ENCODE measurements at regions not wholly inside any gene's neighbourhood (a gene's known extent, or its start where the extent isn't known, plus 50 kb on each side); places are given as distances from the start of the nearest gene placed in this dataset.
A peak's percentile ranks its signal among the peaks of the same experiment; 100 is the strongest.
"Not testable (repeated sequence)": the region's sequence is repeated elsewhere in the genome, so short reads cannot be mapped to it uniquely, and the experiment has no call there.

DNA sequence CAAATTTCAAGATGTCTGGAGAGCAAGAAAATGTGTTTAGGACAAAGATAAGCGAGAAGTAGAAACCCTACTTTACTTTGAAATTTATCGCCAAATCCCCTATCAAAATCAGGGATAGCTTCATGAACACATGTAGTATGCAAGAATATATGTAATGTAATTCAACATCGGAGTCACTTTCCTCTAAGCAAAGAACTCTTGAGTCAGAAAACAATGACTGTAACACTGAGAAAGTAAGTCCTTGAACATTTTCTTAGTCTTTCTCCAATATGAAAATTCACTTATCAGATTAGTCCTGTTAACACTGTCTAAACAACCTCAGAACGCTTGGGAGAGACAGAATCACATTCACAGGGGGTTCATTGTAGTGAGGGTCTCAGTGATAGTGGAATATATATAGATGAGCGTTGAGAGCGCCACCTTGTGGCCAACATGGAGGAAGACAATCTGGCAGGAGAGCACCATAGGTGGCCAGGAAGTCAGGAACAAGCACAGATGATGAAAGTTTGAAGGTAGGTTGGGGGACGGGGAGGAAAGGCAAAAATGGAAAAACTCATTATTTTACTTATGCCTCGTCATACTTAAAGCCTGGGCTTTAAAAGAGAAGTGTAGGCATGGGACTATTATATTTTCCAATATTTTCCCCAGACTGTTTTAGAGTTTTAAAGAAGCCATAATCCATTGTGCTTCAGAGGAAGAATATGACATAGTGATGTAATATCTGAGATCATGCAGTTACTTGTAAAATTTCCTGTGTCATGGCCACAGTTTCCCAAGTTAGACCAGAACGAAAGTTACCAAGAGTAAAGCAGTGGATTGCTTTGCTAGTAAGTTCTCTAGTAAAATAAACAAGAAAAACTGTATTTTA lies 115.5 kb upstream of the GNAI1 start:
- DNase-seq: peak; percentile 47

GRCh38 chr7:80017101-80017698 lies 117.4 kb upstream of the GNAI1 start:
- no peak for DNase-seq

- no peak for DNase-seq
Measured at GRCh38 chr7:80014511-80014910, 120.1 kb upstream of the GNAI1 start.

DNA sequence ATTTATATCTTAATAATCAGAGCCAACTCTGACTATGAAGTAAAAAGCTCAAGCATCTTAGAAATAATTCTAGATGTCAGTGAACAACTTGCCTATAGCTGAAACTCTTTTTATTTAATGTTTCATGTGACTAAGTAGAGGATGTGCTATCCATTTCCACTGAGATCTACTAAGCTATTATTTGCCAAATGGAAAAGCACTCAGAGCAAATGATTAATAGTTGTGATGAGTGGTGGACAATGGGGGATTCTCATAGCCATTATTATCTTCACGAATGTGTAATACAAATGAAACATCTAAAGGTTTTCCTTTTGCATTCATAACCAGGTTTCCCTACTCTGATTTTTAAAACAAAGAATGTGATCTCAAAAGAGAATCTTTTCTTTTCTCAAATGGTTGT lies 126.6 kb upstream of the GNAI1 start:
- DNase-seq: no peak

GRCh38 chr7:80002865-80003264 lies 131.8 kb upstream of the GNAI1 start:
- DNase-seq: no peak

GRCh38 chr7:79998363-79998762 lies 136.3 kb upstream of the GNAI1 start:
- DNase-seq: no peak

- DNase-seq: no peak
Measured at GRCh38 chr7:79997345-79997744, 137.3 kb upstream of the GNAI1 start.

- DNase-seq: not testable (repeated sequence)
Measured at GRCh38 chr7:79995741-79996140, 138.9 kb upstream of the GNAI1 start.

GRCh38 chr7:79988653-79989052 lies 146.0 kb upstream of the GNAI1 start:
- DNase-seq: no peak

GRCh38 chr7:79984210-79984609 lies 150.4 kb upstream of the GNAI1 start:
- no peak for DNase-seq

DNA sequence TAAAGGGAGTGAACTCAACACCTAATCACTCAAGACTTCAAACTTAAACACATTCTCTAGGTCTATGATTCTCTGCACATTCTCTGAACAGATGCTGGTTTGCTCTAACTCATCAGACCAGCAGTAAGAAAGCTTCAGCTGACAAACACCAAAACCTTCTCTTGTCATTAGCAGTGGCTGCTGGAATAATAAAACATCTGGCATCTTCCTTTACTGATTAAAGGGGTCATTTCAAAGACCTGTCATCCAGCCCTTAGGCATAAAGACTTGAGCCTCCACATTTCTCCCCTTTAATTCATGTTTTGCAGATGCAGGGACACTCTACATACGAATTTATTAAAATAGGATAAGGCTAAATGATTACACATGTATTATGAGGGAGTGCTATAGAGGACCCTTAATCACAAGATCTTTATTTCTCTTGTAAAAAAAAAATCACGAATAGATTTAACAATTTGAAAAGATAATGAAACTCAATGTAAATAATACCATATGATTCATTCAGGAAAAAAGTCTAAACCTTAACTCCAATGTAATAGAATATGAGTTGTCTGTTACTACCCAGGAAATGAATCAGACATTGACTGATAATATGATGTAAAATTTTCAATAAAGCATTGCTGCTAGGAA lies 152.4 kb upstream of the GNAI1 start:
- DNase-seq: no peak

GRCh38 chr7:79980376-79980775 lies 154.3 kb upstream of the GNAI1 start:
- DNase-seq: no peak

GRCh38 chr7:79979437-79979836 lies 155.2 kb upstream of the GNAI1 start:
- DNase-seq: no peak

DNA sequence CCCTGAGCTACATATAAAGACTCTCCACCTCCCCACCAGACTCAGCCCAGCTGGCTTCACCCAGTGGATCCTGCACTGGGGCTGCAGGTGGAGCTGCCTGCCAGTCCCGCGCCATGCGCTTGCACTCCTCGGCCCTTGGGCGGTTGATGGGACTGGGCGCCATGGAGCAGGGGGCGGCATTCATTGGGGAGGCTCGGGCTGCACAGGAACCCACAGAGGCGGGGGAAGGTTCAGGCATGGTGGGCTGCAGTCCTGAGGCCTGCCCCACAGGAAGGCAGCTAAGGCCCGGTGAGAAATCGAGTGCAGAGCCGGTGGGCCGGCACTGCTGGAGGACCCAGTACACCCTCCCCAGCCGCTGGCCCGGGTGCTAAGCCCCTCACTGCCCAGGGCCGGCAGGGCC lies 157.2 kb upstream of the GNAI1 start:
- no peak for DNase-seq

- DNase-seq: not testable (repeated sequence)
Measured at GRCh38 chr7:79976711-79977020, 158.0 kb upstream of the GNAI1 start.

- DNase-seq: not testable (repeated sequence)
Measured at GRCh38 chr7:79975986-79976710, 158.5 kb upstream of the GNAI1 start.

DNA sequence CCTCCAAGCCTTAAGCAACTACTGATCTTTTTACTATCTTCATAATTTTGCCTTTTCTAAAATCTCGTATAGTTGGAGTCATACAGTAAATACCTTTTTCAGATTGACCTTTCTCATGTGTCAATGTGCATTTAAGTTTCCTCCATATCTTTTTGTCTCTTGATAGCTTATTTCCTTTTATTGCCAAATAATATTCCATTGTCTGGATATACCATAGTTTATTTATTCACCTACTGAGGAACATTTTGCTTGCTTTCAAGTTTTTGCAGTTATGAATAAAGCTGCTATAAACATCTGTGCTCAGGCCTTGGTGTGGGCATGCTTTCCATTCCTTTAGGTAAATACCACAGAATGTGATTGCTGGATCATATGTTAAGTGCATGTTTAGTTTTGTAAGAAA lies 161.2 kb upstream of the GNAI1 start:
- no peak for DNase-seq

DNA sequence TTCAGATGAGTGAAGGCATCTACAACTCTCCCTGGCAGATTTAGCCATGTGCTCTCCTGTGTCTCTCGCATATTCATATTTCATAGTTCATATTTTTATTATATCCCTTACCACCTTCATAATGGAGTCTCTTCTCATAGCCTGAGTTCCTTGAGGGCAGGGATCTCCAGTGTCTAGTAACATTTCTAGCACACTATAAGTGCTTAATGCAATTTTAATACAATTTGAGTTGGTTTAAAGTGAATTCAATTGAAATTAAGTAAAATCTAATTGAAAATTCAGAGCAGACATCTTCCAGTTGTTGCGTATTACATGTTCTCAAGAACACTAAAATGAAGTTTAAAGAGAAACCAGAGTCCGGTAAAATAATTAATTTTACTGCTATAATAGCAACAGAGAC lies 163.6 kb upstream of the GNAI1 start:
- DNase-seq: no peak

DNA sequence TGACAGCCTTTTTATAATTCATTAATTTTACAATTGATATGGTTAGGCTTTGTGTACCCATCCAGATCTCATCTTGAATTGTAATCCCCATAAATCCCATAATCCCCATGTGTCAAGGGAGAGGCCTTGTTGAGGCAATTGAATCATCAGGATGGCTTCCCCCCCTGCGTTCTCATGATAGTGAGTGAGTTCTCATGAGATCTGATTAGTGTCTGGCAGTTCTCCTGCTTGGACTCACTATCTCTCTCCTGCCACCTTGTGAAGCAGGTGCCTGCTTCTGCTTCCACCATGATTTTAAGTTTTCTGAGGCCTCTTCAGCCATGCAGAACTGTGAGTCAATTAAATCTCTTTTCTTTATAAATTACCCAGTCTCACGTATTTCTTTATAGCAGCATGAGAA lies 165.7 kb upstream of the GNAI1 start:
- no peak for DNase-seq

DNA sequence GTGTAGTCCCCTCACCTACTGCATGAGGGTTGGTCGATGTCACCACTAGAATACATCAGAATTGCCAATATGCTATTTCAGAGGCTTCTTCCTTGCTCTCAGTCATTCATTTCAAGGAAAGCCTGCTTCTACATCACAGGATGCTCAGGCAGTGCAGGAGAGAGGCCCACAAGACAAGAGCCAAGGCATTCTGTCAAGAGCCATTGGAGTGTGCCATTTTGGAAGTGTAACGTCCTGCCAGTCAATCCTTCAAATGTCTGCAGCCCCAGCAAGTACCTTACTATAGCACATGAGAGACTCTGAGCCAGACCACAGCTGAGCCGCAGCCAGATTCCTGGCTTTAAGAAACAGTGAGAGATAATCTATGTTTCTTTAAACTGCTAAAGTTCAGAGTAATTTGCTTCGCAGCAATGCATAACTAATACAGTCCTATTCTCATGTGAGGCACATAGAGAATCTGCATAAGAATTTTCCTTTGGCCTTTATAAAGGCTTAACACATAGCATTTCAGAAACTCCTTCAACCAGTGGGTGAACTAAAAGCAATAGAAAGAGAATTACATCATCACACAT lies 166.5 kb upstream of the GNAI1 start:
- no peak for DNase-seq

DNA sequence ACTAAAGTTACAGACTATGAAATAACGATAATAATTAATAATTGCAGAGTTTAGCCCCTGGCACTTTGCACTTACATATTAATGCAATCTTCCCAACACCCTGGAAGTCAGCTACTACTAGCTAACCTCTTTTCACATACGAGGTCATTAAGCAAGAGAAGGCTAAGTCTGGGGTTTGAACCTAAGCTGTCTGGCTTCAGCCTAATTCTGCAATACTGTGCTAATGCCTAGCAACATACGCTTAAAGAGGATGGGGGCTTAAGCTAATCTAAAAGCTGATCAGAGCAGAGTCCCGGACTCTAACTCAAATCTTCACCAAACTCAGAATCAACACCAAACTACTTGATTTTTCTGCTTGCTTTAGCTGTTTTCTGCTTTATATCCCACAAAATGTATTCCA lies 168.7 kb upstream of the GNAI1 start:
- no peak for DNase-seq

GRCh38 chr7:79964463-79964862 lies 170.2 kb upstream of the GNAI1 start:
- no peak for DNase-seq

GRCh38 chr7:79953130-79953529 lies 181.5 kb upstream of the GNAI1 start:
- DNase-seq: no peak

Data from COR-L47 (cell line).